ENCODE measurements at regions not wholly inside any gene's neighbourhood (a gene's known extent, or its start where the extent isn't known, plus 50 kb on each side); places are given as distances from the start of the nearest gene placed in this dataset.

GRCh38 chr5:106171708-106172107 is 1499.0 kb downstream of the EFNA5 start:
- TF ChIP-seq POLR2AphosphoS5 (IDR thresholded peaks at IDR 0.05; ENCODE audit: low read depth, low read length) (no peak), REST (IDR thresholded peaks at IDR 0.05; ENCODE audit: insufficient read depth in 1 of 2, low read depth in 2 of 2, low read length in 2 of 2) (no peak), TAF1 (IDR thresholded peaks at IDR 0.05; ENCODE audit: borderline replicate concordance, insufficient read depth, low read length) (no peak), FOXP2 (optimal IDR thresholded peaks at IDR 0.05; ENCODE audit: borderline replicate concordance, extremely low read depth, extremely low read length, insufficient read depth) (no peak), SIN3A (IDR thresholded peaks at IDR 0.05; ENCODE audit: borderline replicate concordance, insufficient read depth, low read length) (no peak)

Data from PFSK-1 (cell line).